NCI-H1694 treated with DMSO at 0.1 percent for 48 hours (cell line): ENCODE measurements at regions not wholly inside any gene's neighbourhood (a gene's known extent, or its start where the extent isn't known, plus 50 kb on each side); places are given as distances from the start of the nearest gene placed in this dataset.
"Not testable (repeated sequence)": the region's sequence is repeated elsewhere in the genome, so short reads cannot be mapped to it uniquely, and the experiment has no call there.

Source experiments
- DNase-seq: peaks from one replicate; lab custom pipeline; 2025; lab: John Stamatoyannopoulos, UW

- DNase-seq = no peak
Observed at GRCh38 chr20:24836661-24837299, 112.3 kb upstream of the CST7 start.

- no peak for DNase-seq
Observed at GRCh38 chr20:24837781-24838450, 111.2 kb upstream of the CST7 start.

- DNase-seq = no peak
Observed at GRCh38 chr20:24838546-24839535, 110.2 kb upstream of the CST7 start.

GRCh38 chr20:24840121-24840713, 108.9 kb upstream of the CST7 start:
- DNase-seq = no peak

- no peak for DNase-seq
Observed at GRCh38 chr20:24842274-24842917, 106.7 kb upstream of the CST7 start.

GRCh38 chr20:24842918-24843715, 106.0 kb upstream of the CST7 start:
- DNase-seq = no peak

- no peak for DNase-seq
Observed at GRCh38 chr20:24850176-24850575, 98.9 kb upstream of the CST7 start.

- no peak for DNase-seq
Observed at GRCh38 chr20:24851346-24852019, 97.6 kb upstream of the CST7 start.

GRCh38 chr20:24853916-24854315, 95.2 kb upstream of the CST7 start:
- DNase-seq = no peak

GRCh38 chr20:24855848-24856247, 93.2 kb upstream of the CST7 start:
- no peak for DNase-seq

- DNase-seq = not testable (repeated sequence)
Observed at GRCh38 chr20:24858500-24858899, 90.6 kb upstream of the CST7 start.

- no peak for DNase-seq
Observed at GRCh38 chr20:24859539-24859938, 89.5 kb upstream of the CST7 start.

GRCh38 chr20:24862186-24862585, 86.9 kb upstream of the CST7 start:
- DNase-seq = no peak

- DNase-seq = no peak
Observed at GRCh38 chr20:24862606-24863005, 86.5 kb upstream of the CST7 start.

- no peak for DNase-seq
Observed at GRCh38 chr20:24863356-24863755, 85.7 kb upstream of the CST7 start.

GRCh38 chr20:24866008-24866407, 83.1 kb upstream of the CST7 start:
- no peak for DNase-seq

- no peak for DNase-seq
Observed at GRCh38 chr20:24866742-24867141, 82.3 kb upstream of the CST7 start.

GRCh38 chr20:24867556-24867955, 81.5 kb upstream of the CST7 start:
- no peak for DNase-seq

- no peak for DNase-seq
Observed at GRCh38 chr20:24868396-24868927, 80.6 kb upstream of the CST7 start.

GRCh38 chr20:24868959-24869358, 80.1 kb upstream of the CST7 start:
- DNase-seq = no peak
